HG03280 (cell line): ENCODE measurements at regions not wholly inside any gene's neighbourhood (a gene's known extent, or its start where the extent isn't known, plus 50 kb on each side); places are given as distances from the start of the nearest gene placed in this dataset.
"Not testable (repeated sequence)": the region's sequence is repeated elsewhere in the genome, so short reads cannot be mapped to it uniquely, and the experiment has no call there.

ENCODE experiments used
- ATAC-seq: cut with Tn5 transposase; IDR thresholded peaks from one replicate; pipeline ENCODE4 v1.9.1; 2021; ENCODE audit warnings: mild to moderate bottlenecking, moderate library complexity; ENCODE audit not compliant: unreplicated experiment

- no peak for ATAC-seq
These were observed 384.4 kb downstream of the BMP2 start for GRCh38 chr20:7151676-7152470.

DNA sequence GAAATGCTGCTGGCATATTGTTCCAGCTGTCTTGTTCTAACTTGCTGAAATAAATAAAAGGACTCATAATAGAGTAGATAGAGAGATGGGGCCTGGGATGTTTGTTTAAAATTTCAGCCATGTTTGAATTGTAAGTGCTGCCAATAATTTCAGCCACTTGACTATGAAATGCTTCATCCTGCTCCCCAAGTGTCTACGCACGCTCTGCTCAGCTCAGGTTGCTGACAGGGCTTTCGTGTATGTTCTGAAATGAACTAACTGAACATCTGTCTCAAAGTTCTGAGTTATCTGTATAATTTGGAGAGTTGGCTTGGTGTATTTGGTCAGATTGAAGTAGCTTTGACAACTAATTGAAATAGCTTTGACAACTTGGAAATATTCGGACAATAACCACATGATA, 387.8 kb downstream of the BMP2 start:
- ATAC-seq = no peak

- no peak for ATAC-seq
These were observed 388.3 kb downstream of the BMP2 start for GRCh38 chr20:7155794-7156193.

DNA sequence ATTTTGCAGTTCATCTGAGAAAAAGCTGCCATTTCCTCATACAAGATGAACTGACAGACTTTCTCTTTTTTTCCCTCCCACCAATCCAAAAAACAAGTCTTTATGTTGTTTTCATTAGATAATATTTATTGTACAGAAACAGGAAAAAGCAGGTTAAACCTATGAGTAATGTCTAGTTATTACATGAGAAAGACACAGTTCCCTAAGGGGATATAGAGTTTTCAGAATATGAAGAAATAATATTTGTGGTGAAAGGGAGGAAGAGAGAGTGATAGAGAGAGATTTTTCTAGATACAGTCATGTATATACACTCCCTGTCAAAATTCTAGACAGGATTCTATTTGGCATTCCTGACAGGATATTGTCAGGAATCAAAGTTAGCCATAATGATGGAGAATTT, 392.4 kb downstream of the BMP2 start:
- no peak for ATAC-seq

DNA sequence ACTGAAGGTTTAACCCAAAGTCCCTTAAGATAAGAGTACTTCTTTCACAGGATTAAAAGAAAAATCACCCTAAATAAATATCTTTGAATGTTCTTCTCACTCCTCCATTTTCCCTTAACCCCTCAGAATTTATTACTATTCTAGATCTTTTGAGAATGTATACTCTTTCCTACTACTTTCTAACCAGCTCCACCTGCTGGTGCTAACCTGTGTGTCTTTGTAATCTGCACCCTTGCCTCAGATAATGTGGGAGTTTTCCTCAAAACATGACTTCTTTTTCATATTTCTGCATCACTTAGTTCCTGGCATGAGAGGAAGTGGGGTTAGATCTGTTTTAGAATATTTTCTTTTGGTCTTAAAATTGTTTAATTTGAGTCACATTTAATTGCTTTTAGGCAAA, 394.2 kb downstream of the BMP2 start:
- ATAC-seq = no peak

DNA sequence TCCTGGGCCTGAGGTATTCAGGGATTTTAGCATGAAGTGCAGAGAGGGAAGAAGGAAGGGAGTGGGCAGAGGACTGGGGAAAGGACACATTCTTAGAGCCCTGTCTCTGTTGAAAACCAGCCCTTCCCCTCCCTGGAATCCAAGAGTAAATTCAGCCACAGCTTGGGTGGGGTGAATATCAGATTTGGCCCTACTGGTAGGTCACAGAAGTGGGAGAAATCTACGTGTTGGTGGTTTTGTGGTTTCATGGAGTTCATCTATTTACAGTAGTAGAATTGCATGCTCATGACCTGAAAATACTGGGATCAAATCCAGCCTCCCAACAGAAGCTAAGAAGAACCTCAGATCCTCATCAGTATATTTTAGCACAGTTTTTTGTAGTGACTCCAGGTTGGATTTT, 404.4 kb downstream of the BMP2 start:
- ATAC-seq = no peak

DNA sequence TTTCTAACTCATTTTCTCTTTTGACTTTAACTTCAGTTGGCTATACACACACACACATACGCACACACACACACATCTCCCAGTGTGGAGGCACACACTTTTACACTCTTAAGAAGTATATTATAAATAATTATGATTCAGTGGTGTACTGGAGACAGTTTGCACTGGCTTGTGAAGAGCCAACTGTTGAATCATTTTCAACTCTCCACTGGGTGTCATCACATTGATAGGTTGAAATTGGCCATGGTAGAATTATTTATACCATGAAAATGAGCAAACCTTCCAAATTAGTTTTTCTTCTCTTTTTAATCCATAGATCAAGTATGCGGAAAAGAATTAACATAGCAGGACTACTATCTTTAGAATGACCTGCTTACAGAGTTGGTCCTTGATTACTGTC, 407.1 kb downstream of the BMP2 start:
- no peak for ATAC-seq

- ATAC-seq = not testable (repeated sequence)
These were observed 408.3 kb downstream of the BMP2 start for GRCh38 chr20:7175827-7176226.

GRCh38 chr20:7178004-7178403, 410.5 kb downstream of the BMP2 start:
- no peak for ATAC-seq

DNA sequence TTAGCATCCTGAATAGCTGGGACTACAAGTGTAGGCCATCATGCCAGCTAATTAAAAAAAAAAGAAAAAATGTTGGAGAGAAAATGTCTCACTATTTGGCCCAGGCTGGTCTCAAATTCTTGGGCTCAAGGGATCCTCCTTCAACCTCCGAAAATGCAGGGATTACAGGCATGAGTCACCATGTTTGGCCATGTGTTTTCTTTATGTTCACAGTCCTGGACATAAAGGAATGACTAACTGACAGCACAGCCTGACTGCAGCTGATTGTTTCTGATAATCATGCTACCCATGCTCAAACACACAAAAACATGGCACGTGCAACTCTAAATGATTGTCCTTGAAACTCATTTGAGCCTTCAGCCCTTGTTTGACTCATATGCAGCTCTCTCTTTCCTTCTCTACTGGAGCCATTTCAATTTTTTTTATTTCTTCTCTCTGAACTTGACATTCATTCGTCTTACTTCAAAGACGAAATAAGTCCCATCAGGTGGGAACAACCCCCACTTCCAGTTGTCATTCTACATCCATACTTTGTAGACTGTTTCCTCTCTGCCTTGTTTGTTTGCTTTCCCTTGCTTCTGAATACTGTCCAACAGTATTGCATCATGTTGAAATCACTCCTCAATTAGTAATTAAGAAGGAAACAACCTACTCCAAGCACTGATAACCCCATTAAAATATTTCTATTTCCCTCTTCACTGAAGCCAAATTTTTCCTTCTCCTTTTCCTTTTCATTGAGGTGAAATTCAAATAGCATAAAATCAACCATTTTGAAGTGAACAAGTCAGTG, 413.0 kb downstream of the BMP2 start:
- ATAC-seq = no peak

GRCh38 chr20:7189231-7189630, 421.7 kb downstream of the BMP2 start:
- no peak for ATAC-seq

DNA sequence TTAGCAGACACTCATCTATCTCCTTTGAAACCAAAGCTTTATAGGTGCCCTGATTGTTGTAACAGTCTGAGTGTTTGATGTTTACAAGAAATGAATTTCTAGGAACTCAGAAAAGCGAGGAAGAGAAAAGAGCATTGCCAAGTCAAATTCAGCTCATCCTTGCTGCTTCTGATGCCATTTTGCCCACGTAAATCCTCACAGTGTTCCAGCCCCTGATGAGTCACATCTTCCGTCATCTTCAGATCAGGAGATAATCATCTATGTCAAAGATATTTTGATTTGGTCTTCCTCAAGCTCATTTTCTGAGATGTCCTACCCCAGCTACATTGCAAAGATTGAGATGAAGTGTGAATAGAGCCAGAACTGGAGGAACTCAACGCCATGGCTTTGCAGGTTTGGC, 426.2 kb downstream of the BMP2 start:
- no peak for ATAC-seq

- ATAC-seq = no peak
These were observed 428.2 kb downstream of the BMP2 start for GRCh38 chr20:7195704-7196103.

- ATAC-seq = no peak
These were observed 429.0 kb downstream of the BMP2 start for GRCh38 chr20:7196481-7196880.

- ATAC-seq = no peak
These were observed 432.4 kb downstream of the BMP2 start for GRCh38 chr20:7199861-7200260.

- no peak for ATAC-seq
These were observed 439.8 kb downstream of the BMP2 start for GRCh38 chr20:7207186-7207798.

DNA sequence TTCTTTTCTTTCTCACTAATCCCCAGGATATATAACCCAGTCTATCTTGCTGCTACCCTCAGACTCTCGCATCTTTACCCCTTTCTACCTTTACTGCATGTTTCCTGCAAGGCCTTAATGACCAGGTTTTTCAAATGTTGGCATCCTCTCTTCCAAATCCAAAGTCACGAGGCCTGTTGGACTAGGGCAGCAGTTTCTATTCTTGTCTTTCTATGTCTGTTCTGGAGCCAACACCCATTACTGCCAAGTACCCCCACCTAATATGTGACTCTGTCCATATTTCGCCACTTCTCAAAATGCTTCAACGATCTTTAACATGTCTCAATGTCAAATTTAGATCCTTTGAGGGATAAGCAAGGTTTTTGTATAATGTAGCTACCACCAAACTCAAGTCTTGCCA, 443.4 kb downstream of the BMP2 start:
- ATAC-seq = no peak

DNA sequence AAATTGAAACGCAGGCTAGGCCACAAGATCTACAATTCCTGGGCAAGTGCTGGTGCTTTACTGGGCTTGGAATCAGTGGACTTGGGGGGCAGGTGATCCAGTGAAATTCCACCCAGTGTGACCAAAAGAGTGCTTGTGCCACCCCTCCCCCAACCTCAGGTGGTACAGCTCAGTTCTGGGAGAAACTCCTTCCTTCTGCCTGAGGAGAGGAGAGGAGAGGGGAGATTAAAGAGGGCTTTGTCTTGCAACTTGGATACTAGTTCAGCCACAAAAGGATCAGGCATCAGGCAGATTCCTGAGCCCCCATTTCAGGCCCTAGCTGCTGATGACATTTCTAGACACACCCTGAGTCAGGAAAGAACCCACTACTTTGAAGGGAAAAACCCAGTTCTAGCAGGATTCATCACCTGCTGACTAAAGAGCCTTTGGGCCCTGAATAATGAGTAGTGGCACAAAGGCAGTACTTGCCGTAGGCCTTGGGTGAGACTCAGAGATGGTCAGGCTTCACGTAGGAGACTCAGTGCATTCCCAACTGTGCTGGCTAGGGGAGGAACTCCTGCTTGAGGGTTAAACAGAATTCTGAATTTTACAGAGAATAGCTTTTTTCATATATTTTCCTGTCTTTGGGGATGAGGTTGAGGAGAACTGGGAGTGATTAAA, 446.7 kb downstream of the BMP2 start:
- ATAC-seq = no peak

- no peak for ATAC-seq
These were observed 450.1 kb downstream of the BMP2 start for GRCh38 chr20:7217606-7218005.

GRCh38 chr20:7220755-7221154, 453.3 kb downstream of the BMP2 start:
- ATAC-seq = no peak

- no peak for ATAC-seq
These were observed 458.7 kb downstream of the BMP2 start for GRCh38 chr20:7226156-7226555.
